Activated CD4-positive, alpha-beta memory T cell treated with anti-CD3 and anti-CD28 coated beads, Interleukin-2, amount 10 ng/mL, durations not matched to agents 7 days and 5 days (primary cell): ENCODE measurements at regions not wholly inside any gene's neighbourhood (a gene's known extent, or its start where the extent isn't known, plus 50 kb on each side); places are given as distances from the start of the nearest gene placed in this dataset.

Source experiments
- CTCF ChIA-PET: fragments of 350-600 bp; sonication (Branson Sonifier 250); formaldehyde crosslinking; loops from one replicate; lab custom pipeline; 2021; ENCODE audit warnings: antibody characterized with exemption, inconsistent platforms; lab: Charles Lee
- POLR2A ChIA-PET: fragments of 350-600 bp; sonication (Branson Sonifier 250); formaldehyde crosslinking; loops from one replicate; lab custom pipeline; 2021; ENCODE audit warnings: antibody characterized with exemption; lab: Charles Lee
- DNase-seq: peaks from one replicate; pipeline ENCODE4 v3.0.0-alpha.2; 2020
- H3K27ac Mint-ChIP-seq: one replicate; pipeline ENCODE4 v1.8.0; 2021; ENCODE audit warnings: mild to moderate bottlenecking, mixed read lengths
- H3K27me3 Mint-ChIP-seq: one replicate; pipeline ENCODE4 v1.8.0; 2021; ENCODE audit warnings: mixed read lengths
- H3K36me3 Mint-ChIP-seq: one replicate; pipeline ENCODE4 v1.8.0; 2021; ENCODE audit warnings: low read depth, mixed read lengths
- H3K4me1 Mint-ChIP-seq: one replicate; pipeline ENCODE4 v1.8.0; 2021; ENCODE audit warnings: mixed read lengths
- H3K4me3 Mint-ChIP-seq: one replicate; pipeline ENCODE4 v1.8.0; 2021; ENCODE audit warnings: mild to moderate bottlenecking, mixed read lengths
- H3K9me3 Mint-ChIP-seq: one replicate; pipeline ENCODE4 v1.8.0; 2021; ENCODE audit warnings: mixed read lengths

DNA sequence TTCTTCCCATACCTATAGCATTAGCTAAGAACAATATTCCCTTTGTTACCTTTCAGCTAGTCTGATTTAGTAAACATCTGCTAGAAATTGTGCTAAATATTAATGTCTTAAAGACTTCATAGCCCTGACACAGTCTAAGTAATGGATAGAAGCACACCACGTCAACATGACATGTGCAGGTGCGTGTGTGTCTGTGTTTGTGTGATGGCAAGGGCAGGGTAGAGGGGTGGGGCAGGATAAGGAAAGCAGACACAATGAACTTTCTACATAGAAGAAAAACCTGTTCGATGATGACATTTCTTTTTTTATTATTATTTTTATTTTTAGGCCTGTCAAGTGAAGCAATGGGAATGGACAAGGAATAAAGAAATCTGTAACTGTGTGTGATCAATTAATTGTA, 223.3 kb downstream of the NOL4 start:
- no peaks in the 10 kb centered on the region for H3K4me1 Mint-ChIP-seq

DNA sequence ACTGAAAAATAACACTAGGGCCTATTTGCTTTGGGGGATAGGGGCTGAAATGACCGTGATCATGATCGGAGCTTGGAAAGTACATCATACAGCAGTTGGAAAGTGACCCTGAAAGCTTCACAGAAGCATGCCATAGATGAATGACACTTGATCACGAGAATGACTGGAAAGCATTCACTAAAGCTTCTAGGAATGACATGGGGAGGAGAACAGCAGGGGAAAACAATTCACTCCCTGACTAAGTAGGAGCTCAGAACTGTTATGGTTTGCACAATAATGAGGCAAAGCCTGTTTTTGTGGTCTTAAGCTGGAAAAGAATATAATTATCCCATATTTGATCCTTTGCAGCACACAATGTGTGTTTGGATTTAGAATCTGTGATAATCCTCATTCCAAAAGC, 237.5 kb downstream of the NOL4 start:
- Mint-ChIP-seq H3K9me3 (peaks cover 4% of the 10 kb centered on the region), H3K4me3 (no peak overlapping the region), H3K36me3 (no peaks in the 10 kb centered on the region), H3K27me3 (no peaks in the 10 kb centered on the region), H3K4me1 (no peaks in the 10 kb centered on the region), H3K27ac (no peak overlapping the region)
- no peak for DNase-seq
- ChIA-PET POLR2A (no interaction called here), CTCF (no interaction called here)

More for the DNA sequence above, 223.3 kb downstream of the NOL4 start:
- POLR2A ChIA-PET: no interaction called here
- no peak for DNase-seq
- Mint-ChIP-seq H3K4me3 (no peak overlapping the region), H3K27me3 (no peaks in the 10 kb centered on the region), H3K9me3 (peaks cover 2% of the 10 kb centered on the region), H3K27ac (no peak overlapping the region), H3K36me3 (no peaks in the 10 kb centered on the region)
- CTCF ChIA-PET: no interaction called here

GRCh38 chr18:33983126-33983525, 241.6 kb downstream of the NOL4 start:
- peaks cover 4% of the 10 kb centered on the region for H3K9me3 Mint-ChIP-seq
- no peak overlapping the region for H3K27ac Mint-ChIP-seq
- no peaks in the 10 kb centered on the region for H3K36me3 Mint-ChIP-seq
- H3K4me1 Mint-ChIP-seq: no peaks in the 10 kb centered on the region
- H3K27me3 Mint-ChIP-seq: no peaks in the 10 kb centered on the region
- POLR2A ChIA-PET: no interaction called here
- H3K4me3 Mint-ChIP-seq: no peak overlapping the region
- CTCF ChIA-PET: no interaction called here
- DNase-seq: no peak

DNA sequence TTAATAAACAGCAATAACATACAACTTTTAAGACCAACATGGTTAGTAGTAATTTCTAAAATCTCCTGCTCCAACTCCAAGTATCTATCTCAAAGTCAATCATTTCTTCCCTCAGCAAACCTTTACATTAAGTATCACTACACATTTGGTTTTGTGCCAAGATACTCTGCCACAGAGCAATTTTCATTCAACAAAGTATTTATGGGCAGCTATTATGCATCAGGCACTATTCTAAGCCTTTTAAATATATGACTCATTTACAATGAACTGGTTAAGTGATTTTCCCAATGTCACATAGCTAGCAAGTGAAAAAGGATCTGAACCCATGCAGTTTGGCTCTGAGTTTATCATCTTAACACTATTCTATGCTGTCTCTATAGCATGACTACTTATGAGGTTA, 264.3 kb downstream of the NOL4 start:
- CTCF ChIA-PET: no interaction called here

DNA sequence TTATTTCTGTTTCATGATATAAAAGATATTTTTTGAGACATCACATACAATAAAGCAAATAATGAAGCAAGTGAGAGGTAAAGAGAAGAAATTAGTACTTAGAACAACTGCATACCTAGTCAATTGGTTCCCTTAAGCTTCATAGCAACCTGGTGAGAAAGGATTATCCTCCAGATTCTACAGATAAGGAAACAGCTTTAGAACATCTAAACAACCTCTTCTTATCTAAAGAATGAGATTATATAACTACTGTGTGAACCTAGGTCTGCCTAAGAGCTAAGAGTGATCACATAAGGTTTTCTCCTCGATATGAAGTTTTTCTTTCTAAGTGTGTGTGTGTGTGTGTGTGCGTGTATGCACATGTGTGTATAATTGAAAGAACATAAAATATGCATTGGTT, 265.1 kb downstream of the NOL4 start:
- no peak for DNase-seq
- ChIA-PET POLR2A (no interaction called here), CTCF (no interaction called here)
- no peaks in the 10 kb centered on the region for H3K9me3 Mint-ChIP-seq
- no peak overlapping the region for H3K27ac Mint-ChIP-seq
- H3K4me3 Mint-ChIP-seq: no peak overlapping the region
- H3K27me3 Mint-ChIP-seq: no peaks in the 10 kb centered on the region
- no peaks in the 10 kb centered on the region for H3K36me3 Mint-ChIP-seq
- H3K4me1 Mint-ChIP-seq: no peaks in the 10 kb centered on the region

More for the DNA sequence above, 264.3 kb downstream of the NOL4 start:
- no peaks in the 10 kb centered on the region for H3K36me3 Mint-ChIP-seq
- DNase-seq: no peak
- H3K4me3 Mint-ChIP-seq: no peak overlapping the region
- no peaks in the 10 kb centered on the region for H3K9me3 Mint-ChIP-seq
- H3K27me3 Mint-ChIP-seq: no peaks in the 10 kb centered on the region
- H3K27ac Mint-ChIP-seq: no peak overlapping the region
- POLR2A ChIA-PET: no interaction called here
- H3K4me1 Mint-ChIP-seq: no peaks in the 10 kb centered on the region

DNA sequence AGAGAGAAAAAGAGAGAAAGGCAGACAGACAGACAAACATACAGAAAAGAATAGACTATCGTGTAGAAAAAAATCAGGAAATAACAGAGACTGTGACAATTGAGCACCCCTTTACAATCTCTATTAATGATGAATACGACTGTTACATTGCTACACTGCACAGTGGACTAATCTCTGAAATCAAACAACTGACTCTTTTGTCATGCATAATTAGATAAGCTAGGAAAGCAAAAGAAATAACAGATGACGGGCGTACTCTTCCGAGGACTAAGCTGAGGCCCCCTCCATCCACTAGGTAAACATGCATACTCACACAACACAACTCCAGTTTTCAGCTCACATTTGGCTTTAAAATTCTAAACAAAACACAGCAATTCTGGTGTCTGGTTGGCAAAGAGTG, 267.0 kb downstream of the NOL4 start:
- DNase-seq: no peak
- Mint-ChIP-seq H3K4me3 (no peak overlapping the region), H3K27me3 (no peaks in the 10 kb centered on the region), H3K4me1 (no peaks in the 10 kb centered on the region), H3K27ac (no peak overlapping the region), H3K36me3 (no peaks in the 10 kb centered on the region), H3K9me3 (peaks cover 3% of the 10 kb centered on the region)
- ChIA-PET POLR2A (no interaction called here), CTCF (no interaction called here)

DNA sequence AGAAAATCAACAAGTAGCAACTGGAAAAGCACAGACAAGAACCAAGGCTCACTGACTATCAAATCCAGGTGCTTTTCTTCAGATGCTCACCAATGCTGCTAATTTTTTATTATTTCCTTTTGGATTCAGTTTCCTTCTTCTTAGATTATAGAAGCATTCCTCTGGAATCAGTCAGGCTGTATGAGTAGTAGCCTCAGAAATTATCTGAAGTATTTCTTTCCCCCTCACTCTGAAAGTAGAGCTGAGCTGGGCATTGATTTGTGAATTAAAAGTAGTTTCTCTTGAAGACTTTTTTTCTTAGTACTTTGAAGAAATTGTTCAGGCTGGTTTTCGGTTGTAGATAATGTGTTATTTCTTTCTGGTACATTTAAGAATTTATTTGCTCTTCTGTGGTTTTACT, 273.7 kb downstream of the NOL4 start:
- Mint-ChIP-seq H3K9me3 (peaks cover 3% of the 10 kb centered on the region), H3K4me3 (no peak overlapping the region), H3K27me3 (no peaks in the 10 kb centered on the region), H3K4me1 (no peaks in the 10 kb centered on the region), H3K36me3 (no peaks in the 10 kb centered on the region), H3K27ac (no peak overlapping the region)
- ChIA-PET POLR2A (no interaction called here), CTCF (no interaction called here)
- no peak for DNase-seq

- ChIA-PET POLR2A (no interaction called here), CTCF (no interaction called here)
- no peaks in the 10 kb centered on the region for H3K27me3 Mint-ChIP-seq
- no peak for DNase-seq
- H3K9me3 Mint-ChIP-seq: no peaks in the 10 kb centered on the region
- no peaks in the 10 kb centered on the region for H3K4me1 Mint-ChIP-seq
- no peak overlapping the region for H3K27ac Mint-ChIP-seq
- no peak overlapping the region for H3K4me3 Mint-ChIP-seq
- no peaks in the 10 kb centered on the region for H3K36me3 Mint-ChIP-seq
Observed at GRCh38 chr18:33946336-33946735, 278.4 kb downstream of the NOL4 start.

- ChIA-PET CTCF (no interaction called here), POLR2A (no interaction called here)
- H3K36me3 Mint-ChIP-seq: no peaks in the 10 kb centered on the region
- peaks cover 5% of the 10 kb centered on the region for H3K9me3 Mint-ChIP-seq
- no peaks in the 10 kb centered on the region for H3K27me3 Mint-ChIP-seq
- no peaks in the 10 kb centered on the region for H3K4me1 Mint-ChIP-seq
- no peak overlapping the region for H3K4me3 Mint-ChIP-seq
- no peak for DNase-seq
- no peak overlapping the region for H3K27ac Mint-ChIP-seq
Observed at GRCh38 chr18:33944493-33944892, 280.2 kb downstream of the NOL4 start.

GRCh38 chr18:33937270-33937816, 287.4 kb downstream of the NOL4 start:
- no peak overlapping the region for H3K27ac Mint-ChIP-seq
- no peaks in the 10 kb centered on the region for H3K27me3 Mint-ChIP-seq
- H3K36me3 Mint-ChIP-seq: no peaks in the 10 kb centered on the region
- no peak for DNase-seq
- H3K9me3 Mint-ChIP-seq: peaks cover 10% of the 10 kb centered on the region
- no peaks in the 10 kb centered on the region for H3K4me1 Mint-ChIP-seq
- H3K4me3 Mint-ChIP-seq: no peak overlapping the region
- CTCF ChIA-PET: no interaction called here
- POLR2A ChIA-PET: no interaction called here

- Mint-ChIP-seq H3K27me3 (no peaks in the 10 kb centered on the region), H3K9me3 (peaks cover 5% of the 10 kb centered on the region), H3K36me3 (no peaks in the 10 kb centered on the region), H3K4me3 (no peak overlapping the region), H3K27ac (no peak overlapping the region), H3K4me1 (no peaks in the 10 kb centered on the region)
- ChIA-PET CTCF (no interaction called here), POLR2A (no interaction called here)
- no peak for DNase-seq
Observed at GRCh38 chr18:33934258-33934657, 290.5 kb downstream of the NOL4 start.

- Mint-ChIP-seq H3K36me3 (no peaks in the 10 kb centered on the region), H3K4me3 (no peak overlapping the region), H3K4me1 (no peaks in the 10 kb centered on the region), H3K27me3 (no peaks in the 10 kb centered on the region), H3K9me3 (peaks cover 2% of the 10 kb centered on the region), H3K27ac (no peak overlapping the region)
- POLR2A ChIA-PET: no interaction called here
- no peak for DNase-seq
- CTCF ChIA-PET: no interaction called here
Observed at GRCh38 chr18:33928231-33928630, 296.5 kb downstream of the NOL4 start.

DNA sequence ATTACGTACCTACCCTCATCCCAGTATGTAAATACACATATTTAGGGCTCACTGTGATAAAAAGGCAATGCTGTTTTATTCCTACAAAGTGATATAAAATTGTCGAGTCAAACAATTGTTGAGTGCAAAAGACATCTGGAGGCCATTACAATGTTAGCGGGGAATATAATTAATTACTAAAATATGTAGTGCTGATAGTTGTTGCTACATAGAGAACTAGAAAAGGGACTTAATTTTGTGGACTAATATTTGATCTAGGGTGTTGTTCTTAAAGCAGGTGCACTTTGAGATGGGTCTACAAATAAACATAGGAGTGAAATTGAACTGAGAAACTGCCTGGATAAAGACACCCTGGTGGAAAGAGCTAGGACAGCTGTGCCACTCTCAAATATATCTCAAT, 300.1 kb downstream of the NOL4 start:
- no peaks in the 10 kb centered on the region for H3K36me3 Mint-ChIP-seq

GRCh38 chr18:33923980-33924379, 300.7 kb downstream of the NOL4 start:
- Mint-ChIP-seq H3K9me3 (peaks cover 2% of the 10 kb centered on the region), H3K4me3 (no peak overlapping the region), H3K4me1 (no peaks in the 10 kb centered on the region), H3K27ac (no peak overlapping the region), H3K36me3 (no peaks in the 10 kb centered on the region), H3K27me3 (no peaks in the 10 kb centered on the region)
- ChIA-PET CTCF (no interaction called here), POLR2A (no interaction called here)
- DNase-seq: no peak

More for the DNA sequence above, 300.1 kb downstream of the NOL4 start:
- ChIA-PET CTCF (no interaction called here), POLR2A (no interaction called here)
- Mint-ChIP-seq H3K4me1 (no peaks in the 10 kb centered on the region), H3K27ac (no peak overlapping the region), H3K9me3 (peaks cover 2% of the 10 kb centered on the region), H3K4me3 (no peak overlapping the region), H3K27me3 (no peaks in the 10 kb centered on the region)
- DNase-seq: no peak
